Neural cell (in vitro differentiated cells): ENCODE measurements at regions not wholly inside any gene's neighbourhood (a gene's known extent, or its start where the extent isn't known, plus 50 kb on each side); places are given as distances from the start of the nearest gene placed in this dataset.

Experiments used
- H2AFZ ChIP-seq: fragments of 200-600, 300-800 bp; sonication (generic), shearing (Covaris generic); 2 replicates; pipeline ENCODE4 v1.6.0; 2014; ENCODE audit warnings: low read depth, mild to moderate bottlenecking, antibody characterized with exemption, low read length, moderate library complexity
- H3F3A ChIP-seq: fragments of 200-600 bp; shearing (Covaris generic); 2 replicates; pipeline ENCODE4 v1.6.1; 2016; ENCODE audit warnings: mild to moderate bottlenecking, moderate library complexity, mixed read lengths, antibody characterized with exemption, low read length; ENCODE audit not compliant: insufficient read depth, poor library complexity, severe bottlenecking
- H3K27ac ChIP-seq: fragments of 200-600, 300-800 bp; sonication (generic), shearing (Covaris generic); 2 replicates; pipeline ENCODE4 v1.5.1; 2014; ENCODE audit warnings: mild to moderate bottlenecking, low read length, moderate library complexity
- H3K27me3 ChIP-seq: fragments of 300-800, 200-600 bp; sonication (generic), shearing (Covaris generic); 2 replicates; pipeline ENCODE4 v1.6.0; 2014; ENCODE audit warnings: mild to moderate bottlenecking, low read depth, low read length, moderate library complexity; ENCODE audit not compliant: insufficient read depth
- H3K36me3 ChIP-seq: fragments of 300-800, 200-600 bp; sonication (generic), shearing (Covaris generic); 2 replicates; pipeline ENCODE4 v1.5.1; 2014; ENCODE audit warnings: mild to moderate bottlenecking, antibody characterized with exemption, low read length, moderate library complexity; ENCODE audit not compliant: insufficient read depth
- H3K4me2 ChIP-seq: fragments of 300-800, 200-600 bp; sonication (generic), shearing (Covaris generic); 2 replicates; pipeline ENCODE4 v1.6.0; 2014; ENCODE audit warnings: mild to moderate bottlenecking, low read length
- H3K4me3 ChIP-seq: fragments of 300-800, 200-600 bp; sonication (generic), shearing (Covaris generic); 2 replicates; pipeline ENCODE4 v1.5.1; 2014; ENCODE audit warnings: mild to moderate bottlenecking, low read length, moderate library complexity
- H3K79me2 ChIP-seq: fragments of 200-600 bp; shearing (Covaris generic); replicated peaks from 2 replicates; pipeline ENCODE4 v1.6.0; 2014; ENCODE audit warnings: mild to moderate bottlenecking, low read length, moderate library complexity; ENCODE audit not compliant: insufficient read depth
- H3K9ac ChIP-seq: fragments of 300-800, 200-600 bp; sonication (generic), shearing (Covaris generic); 2 replicates; pipeline ENCODE4 v1.6.1; 2016; ENCODE audit warnings: mild to moderate bottlenecking, low read length, mixed read lengths
- H3K9me2 ChIP-seq: fragments of 200-600 bp; shearing (Covaris generic); 2 replicates; pipeline ENCODE4 v1.6.1; 2016; ENCODE audit warnings: mild to moderate bottlenecking, low read length, mixed read lengths; ENCODE audit not compliant: insufficient read depth
- H3K9me3 ChIP-seq: fragments of 200-600, 300-800 bp; sonication (generic), shearing (Covaris generic); 2 replicates; pipeline ENCODE4 v1.6.1; 2016; ENCODE audit warnings: mild to moderate bottlenecking, mixed run types, low read length, moderate library complexity, mixed read lengths
- H4K20me1 ChIP-seq: fragments of 200-600 bp; shearing (Covaris generic); 2 replicates; pipeline ENCODE4 v1.6.1; 2016; ENCODE audit warnings: mild to moderate bottlenecking, mixed run types; ENCODE audit not compliant: insufficient read depth
- CTCF ChIP-seq: fragments of 450-650 bp; IDR thresholded peaks from 2 replicates; pipeline ENCODE4 v1.5.1; 2014; ENCODE audit warnings: antibody characterized with exemption, mild to moderate bottlenecking, moderate library complexity; ENCODE audit not compliant: poor library complexity, severe bottlenecking
- EP300 ChIP-seq: fragments of 450-650 bp; conservative IDR thresholded peaks from 2 replicates; pipeline ENCODE4 v1.6.1; 2014; ENCODE audit warnings: antibody characterized with exemption, mild to moderate bottlenecking, moderate library complexity; ENCODE audit not compliant: poor library complexity, severe bottlenecking
- EZH2 ChIP-seq: fragments of 200-600, 300-800 bp; shearing (Covaris generic), sonication (generic); IDR thresholded peaks from 2 replicates; pipeline ENCODE4 v1.6.1; 2014; ENCODE audit warnings: antibody characterized with exemption, low read length, borderline replicate concordance, mild to moderate bottlenecking; ENCODE audit not compliant: insufficient read depth, poor library complexity, severe bottlenecking
- MXI1 ChIP-seq: fragments of 450-650 bp; conservative IDR thresholded peaks from 2 replicates; pipeline ENCODE4 v1.6.1; 2014; ENCODE audit warnings: antibody characterized with exemption, mild to moderate bottlenecking; ENCODE audit not compliant: poor library complexity, severe bottlenecking
- POLR2AphosphoS5 ChIP-seq: IDR thresholded peaks from 2 replicates; pipeline ENCODE4 v1.6.1; 2012
- RAD21 ChIP-seq: fragments of 450-650 bp; conservative IDR thresholded peaks from 2 replicates; pipeline ENCODE4 v1.6.1; 2014; ENCODE audit warnings: antibody characterized with exemption, mild to moderate bottlenecking, moderate library complexity
- REST ChIP-seq: IDR thresholded peaks from 2 replicates; pipeline ENCODE4 v1.6.1; 2012; ENCODE audit warnings: borderline replicate concordance
- SMC3 ChIP-seq: fragments of 450-650 bp; conservative IDR thresholded peaks from 2 replicates; pipeline ENCODE4 v1.6.1; 2014; ENCODE audit warnings: antibody characterized with exemption, mild to moderate bottlenecking, moderate library complexity; ENCODE audit not compliant: poor library complexity
- TAF1 ChIP-seq: IDR thresholded peaks from 2 replicates; pipeline ENCODE4 v1.6.1; 2012; ENCODE audit warnings: low read depth

GRCh38 chr7:136074843-136075242 is 97.7 kb upstream of the MTPN start:
- H3K27me3 ChIP-seq, result no peaks in the 10 kb centered on the region
- TF ChIP-seq EZH2, result no peak
- TF ChIP-seq RAD21, result no peak
- TF ChIP-seq SMC3, result no peak
- no peak for TF ChIP-seq EP300
- no peak for TF ChIP-seq MXI1
- no peak for TF ChIP-seq CTCF
- no peak for TF ChIP-seq TAF1
- no peak for TF ChIP-seq REST
- TF ChIP-seq POLR2AphosphoS5, result no peak

GRCh38 chr7:136072447-136072846 is 95.3 kb upstream of the MTPN start:
- Histone ChIP-seq H3K36me3 (no peaks in the 10 kb centered on the region), H4K20me1 (no peaks in the 10 kb centered on the region), H3K9me2 (no peaks in the 10 kb centered on the region), H3K27ac (no peak overlapping the region), H2AFZ (no peak overlapping the region), H3F3A (no peaks in the 10 kb centered on the region), H3K79me2 (no peaks in the 10 kb centered on the region), H3K4me3 (no peak overlapping the region), H3K27me3 (no peaks in the 10 kb centered on the region), H3K9ac (no peak overlapping the region), H3K9me3 (no peaks in the 10 kb centered on the region), H3K4me2 (no peak overlapping the region)
- TF ChIP-seq EZH2 (no peak), RAD21 (no peak), REST (no peak), POLR2AphosphoS5 (peak; percentile 17), EP300 (peak; percentile 34), CTCF (no peak), TAF1 (no peak), SMC3 (no peak), MXI1 (no peak)

More at GRCh38 chr7:136074843-136075242, 97.7 kb upstream of the MTPN start:
- H3K4me2 ChIP-seq, result no peak overlapping the region
- no peaks in the 10 kb centered on the region for H4K20me1 ChIP-seq
- peak overlapping the region; percentile 24 for H2AFZ ChIP-seq
- H3K9me3 ChIP-seq, result no peaks in the 10 kb centered on the region
- H3K9ac ChIP-seq, result no peak overlapping the region
- no peaks in the 10 kb centered on the region for H3K9me2 ChIP-seq
- no peaks in the 10 kb centered on the region for H3F3A ChIP-seq
- H3K4me3 ChIP-seq, result no peak overlapping the region
- no peak overlapping the region for H3K27ac ChIP-seq
- no peaks in the 10 kb centered on the region for H3K36me3 ChIP-seq
- no peaks in the 10 kb centered on the region for H3K79me2 ChIP-seq
